Testis (tissue), 2 donors: ENCODE measurements at regions not wholly inside any gene's neighbourhood (a gene's known extent, or its start where the extent isn't known, plus 50 kb on each side); places are given as distances from the start of the nearest gene placed in this dataset.

Source experiments
- CTCF ChIP-seq, 3 experiments: fragments of 450-650 bp in 2 of 3; fragments of 200-600 bp in 1 of 3; sonication (generic) in 1 of 3; IDR thresholded peaks; one replicate each; pipeline ENCODE4 v1.5.1; 2016 to 2019; ENCODE audit warnings: antibody characterized with exemption in 3 of 3, mild to moderate bottlenecking in 2 of 3, moderate library complexity in 1 of 3
- POLR2A ChIP-seq: fragments of 450-650 bp; IDR thresholded peaks from one replicate; pipeline ENCODE4 v1.6.1; 2017; ENCODE audit warnings: antibody characterized with exemption, mild to moderate bottlenecking, moderate library complexity

- TF ChIP-seq CTCF (IDR thresholded peaks at IDR 0.05) (no peak), POLR2A (no peak)
Measured at GRCh38 chr16:50889276-50889675, 147.4 kb downstream of the CYLD start.
